EH (cell line): ENCODE measurements at regions not wholly inside any gene's neighbourhood (a gene's known extent, or its start where the extent isn't known, plus 50 kb on each side); places are given as distances from the start of the nearest gene placed in this dataset.

ENCODE experiments used
- DNase-seq: peaks from one replicate; pipeline ENCODE4 v3.0.0-alpha.2; 2015; ENCODE audit warnings: low read depth

DNA sequence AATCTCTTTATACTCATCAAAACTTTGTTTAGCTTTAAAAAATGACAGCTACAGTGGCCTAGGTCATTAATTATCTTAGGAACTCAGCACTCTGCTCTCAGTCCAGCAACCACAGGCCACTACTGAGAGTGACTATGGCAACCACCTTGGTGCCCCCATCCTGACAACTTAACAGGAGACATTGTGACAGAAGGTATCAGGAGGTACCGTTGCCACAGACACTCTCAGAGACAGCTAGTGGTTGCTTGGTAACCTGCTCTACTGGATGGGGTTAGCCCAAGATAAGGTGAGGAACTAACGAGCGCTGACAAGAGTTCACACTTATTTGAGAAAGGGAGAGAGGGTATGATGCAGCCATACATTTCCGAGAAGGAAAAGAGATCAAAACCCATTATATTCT lies 76.1 kb upstream of the TFAP2D start:
- no peak for DNase-seq

DNA sequence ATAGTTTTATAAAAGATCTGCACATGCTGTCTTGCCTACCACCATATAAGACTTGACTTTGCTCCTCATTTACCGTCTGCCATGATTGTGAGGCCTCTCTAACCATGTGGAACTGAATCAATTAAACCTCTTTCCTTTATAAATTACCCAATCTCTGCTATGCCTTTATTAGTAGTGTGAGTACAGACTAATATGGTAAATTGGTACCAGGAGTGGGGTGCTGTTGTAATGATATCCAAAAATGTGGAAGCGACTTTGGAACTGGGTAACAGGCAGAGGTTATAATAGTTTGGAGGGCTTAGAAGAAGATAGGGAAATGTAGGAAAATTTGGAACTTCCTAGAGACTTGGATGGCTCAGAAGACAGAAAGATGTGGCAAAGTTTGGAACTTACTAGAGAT lies 64.2 kb upstream of the TFAP2D start:
- DNase-seq: no peak

DNA sequence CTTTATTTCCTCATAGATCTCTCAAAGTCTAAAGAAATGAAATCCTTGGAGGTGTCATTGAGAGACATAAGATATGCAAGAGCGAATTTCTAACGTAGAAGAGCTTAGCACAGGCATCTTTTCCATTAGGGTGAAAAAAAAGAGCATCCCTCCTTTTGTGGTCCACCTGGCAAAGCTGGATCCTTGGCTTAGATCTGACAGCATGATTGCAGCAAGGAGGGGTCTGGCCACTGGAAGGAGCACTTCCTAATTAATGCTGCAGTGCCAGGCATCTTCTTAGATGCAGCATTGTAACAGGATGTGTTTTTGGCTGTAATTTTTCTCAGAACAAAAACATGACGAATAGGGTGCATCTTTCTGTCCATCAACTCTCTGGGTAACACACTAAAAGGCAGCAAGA lies 60.1 kb upstream of the TFAP2D start:
- no peak for DNase-seq

DNA sequence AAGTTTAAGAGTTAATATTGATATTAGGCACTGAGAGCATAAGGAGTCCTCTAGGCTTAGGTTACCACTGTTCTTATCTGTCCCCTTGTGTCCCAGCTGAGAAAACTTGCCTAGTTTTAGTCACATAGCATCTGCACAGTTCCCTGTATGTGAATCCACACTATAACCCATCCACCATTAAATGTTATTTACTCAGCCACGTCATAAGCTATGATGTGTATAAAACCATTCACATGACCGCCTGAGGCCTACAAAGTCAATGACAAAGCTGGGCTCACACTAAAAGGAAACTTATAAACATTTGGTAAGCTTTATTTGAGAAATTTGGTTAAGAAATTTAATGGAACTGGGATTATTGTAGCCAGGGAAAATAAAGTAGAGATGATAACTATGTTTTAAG lies 59.2 kb upstream of the TFAP2D start:
- no peak for DNase-seq

DNA sequence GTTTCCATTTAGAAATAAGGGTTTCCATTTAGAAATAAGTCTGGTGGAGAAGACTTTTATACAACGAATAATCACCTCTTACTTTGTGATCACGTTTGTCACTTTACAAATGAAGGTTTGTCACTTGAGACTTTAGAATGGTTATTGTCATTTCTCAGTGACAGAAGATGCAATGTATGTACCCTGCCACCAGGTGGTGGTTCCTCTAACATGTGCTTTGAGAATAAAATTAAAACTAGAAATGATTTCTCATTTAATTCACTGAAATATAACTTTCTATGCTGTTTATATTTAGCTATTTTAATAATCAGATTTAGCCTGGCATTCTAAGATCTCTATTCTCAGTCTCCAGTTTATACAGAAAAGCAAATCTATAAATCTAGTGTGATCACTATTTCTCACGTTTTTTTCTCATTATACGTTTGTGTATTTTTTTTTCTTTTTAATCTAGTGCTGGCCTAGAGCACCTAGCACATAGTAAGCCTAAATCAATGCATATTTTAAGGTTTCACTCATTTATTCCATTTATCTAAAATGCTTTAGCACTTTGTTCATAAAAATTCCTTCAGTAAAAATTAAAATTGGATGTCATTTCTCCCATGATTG lies 57.4 kb upstream of the TFAP2D start:
- no peak for DNase-seq

DNA sequence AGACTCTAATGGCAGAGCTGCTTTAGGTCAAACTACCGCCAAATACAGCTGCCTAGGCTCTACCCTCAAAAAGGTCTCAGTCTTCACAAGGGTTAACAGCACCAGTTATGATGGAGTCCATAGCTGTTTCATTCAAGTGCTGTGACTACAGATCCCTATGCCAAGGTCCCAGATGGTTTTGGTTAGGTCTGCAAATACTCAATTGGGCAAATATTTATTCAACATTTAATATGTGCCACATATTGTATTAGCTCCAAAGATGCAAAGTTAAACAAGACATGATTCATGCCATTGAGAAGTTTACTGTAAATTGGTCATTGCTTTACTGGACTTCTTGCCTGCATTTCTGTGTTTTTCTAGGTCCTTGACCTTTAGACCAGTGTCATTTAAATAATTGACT lies 55.8 kb upstream of the TFAP2D start:
- no peak for DNase-seq

DNA sequence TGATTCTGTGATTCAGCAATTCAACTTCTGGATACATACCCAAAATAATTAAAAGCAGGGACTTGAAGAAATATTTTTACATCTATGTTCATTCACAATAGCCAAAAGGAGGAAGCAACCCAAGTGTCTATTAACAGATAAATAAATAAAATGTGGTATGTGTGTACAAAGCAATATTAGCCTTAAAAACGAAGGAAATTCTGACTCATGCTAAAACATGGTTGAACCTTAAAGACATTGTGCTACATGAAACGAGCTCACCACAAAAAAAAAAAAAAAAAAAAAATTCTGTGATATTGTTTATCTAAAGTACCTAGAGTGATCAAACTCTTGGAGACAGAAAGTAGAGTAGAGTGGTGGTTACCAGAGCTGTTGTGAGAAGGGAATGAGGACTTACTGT lies 54.8 kb upstream of the TFAP2D start:
- DNase-seq: no peak

DNA sequence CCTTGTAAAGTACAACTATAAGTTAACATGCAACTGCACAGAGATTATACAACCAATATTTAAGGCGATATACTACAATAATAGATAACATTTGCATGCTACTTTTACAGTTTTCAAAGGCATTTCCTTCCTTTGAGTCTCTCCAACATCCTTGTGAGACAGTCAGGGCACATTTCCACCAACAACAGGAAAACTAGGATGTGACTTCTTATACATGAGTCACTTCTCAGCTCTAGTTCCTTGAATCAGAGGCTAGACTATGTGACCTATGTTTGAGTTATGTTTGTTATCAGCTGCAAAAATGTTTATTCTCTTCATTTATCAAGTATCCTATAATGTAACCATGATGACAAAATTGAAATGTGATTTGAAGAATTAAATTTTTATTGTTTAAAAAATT lies 51.7 kb upstream of the TFAP2D start:
- no peak for DNase-seq
